HG02981 (cell line): ENCODE measurements at regions not wholly inside any gene's neighbourhood (a gene's known extent, or its start where the extent isn't known, plus 50 kb on each side); places are given as distances from the start of the nearest gene placed in this dataset.
A peak's percentile ranks its signal among the peaks of the same experiment; 100 is the strongest.

Experiments used
- ATAC-seq: cut with Tn5 transposase; IDR thresholded peaks from one replicate; pipeline ENCODE4 v1.9.1; 2021; ENCODE audit warnings: mild to moderate bottlenecking, moderate library complexity; ENCODE audit not compliant: unreplicated experiment

DNA sequence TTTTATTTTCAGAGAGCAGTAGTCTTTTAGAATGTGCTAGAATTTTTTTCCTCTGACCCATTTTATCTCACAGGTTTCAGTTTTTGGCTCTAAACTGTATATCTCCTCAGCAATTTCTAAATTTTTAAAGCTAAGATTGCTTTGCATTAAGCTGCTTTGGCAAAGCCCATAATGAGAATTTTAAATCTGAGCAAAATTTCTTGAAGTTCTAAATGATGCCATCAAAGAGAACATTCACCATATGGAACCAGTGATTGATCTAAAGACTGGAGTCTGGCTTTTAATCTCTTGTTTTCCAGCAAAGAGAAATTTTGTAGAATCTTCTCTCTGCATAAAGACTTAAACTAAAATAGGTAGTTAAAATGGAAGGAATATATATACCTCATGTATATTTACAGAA lies 313.6 kb downstream of the TBC1D32 start:
- no peak for ATAC-seq

DNA sequence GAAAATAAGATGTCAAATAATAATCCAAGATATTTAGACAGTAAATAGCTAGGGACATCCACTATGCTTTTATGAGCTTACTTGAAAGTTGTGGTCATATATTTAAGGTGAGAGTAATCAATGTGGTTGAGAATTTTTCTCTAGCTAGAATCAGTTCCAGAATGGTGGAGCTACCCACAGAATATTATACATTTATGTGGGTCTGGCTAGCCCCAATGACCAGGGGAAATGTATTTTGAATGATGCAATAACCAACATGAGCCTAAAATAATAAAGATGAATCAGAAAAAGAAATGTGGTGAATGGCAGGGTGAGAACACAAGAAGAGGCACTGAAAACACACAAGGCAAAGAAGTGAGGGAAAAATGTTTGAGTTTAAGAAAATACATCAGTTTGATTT lies 325.7 kb downstream of the TBC1D32 start:
- ATAC-seq = no peak

DNA sequence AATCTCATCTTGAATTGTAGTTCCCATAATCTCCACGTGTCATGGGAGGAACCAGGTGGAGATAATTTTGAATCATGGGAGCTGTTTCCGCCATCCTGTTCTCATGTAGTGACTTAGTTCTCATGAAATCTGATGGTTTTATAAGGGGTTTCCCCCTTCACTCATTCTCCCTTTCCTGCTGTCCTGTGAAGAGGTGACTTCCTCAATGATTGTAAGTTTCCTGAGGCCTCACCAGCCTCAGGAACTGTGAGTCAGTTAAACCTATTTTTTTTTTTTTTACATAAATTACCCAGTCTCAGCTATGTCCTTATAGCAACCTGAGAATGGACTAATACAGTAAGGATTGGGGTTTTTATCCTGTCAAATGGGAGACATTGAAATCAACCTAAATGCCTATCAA lies 328.3 kb downstream of the TBC1D32 start:
- no peak for ATAC-seq

DNA sequence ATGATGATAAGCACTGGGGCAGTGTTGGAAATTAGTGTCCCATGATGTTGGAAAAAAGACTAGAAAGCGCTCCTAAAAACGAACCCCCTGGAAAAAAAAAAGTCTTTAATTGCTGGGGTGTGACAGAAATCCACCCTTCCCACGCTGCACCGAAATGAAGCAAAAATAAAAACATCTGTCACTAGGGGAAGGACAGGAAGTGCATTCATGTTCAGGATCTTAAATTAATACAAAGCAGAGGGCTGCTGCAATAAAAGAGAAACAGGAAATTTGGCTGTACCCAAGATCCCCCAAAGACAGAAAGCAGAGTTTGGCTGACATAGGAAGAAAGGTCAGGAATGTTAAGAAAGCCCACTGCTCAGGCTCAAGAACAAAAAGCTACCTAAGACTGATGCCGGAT lies 333.9 kb downstream of the TBC1D32 start:
- ATAC-seq = no peak

DNA sequence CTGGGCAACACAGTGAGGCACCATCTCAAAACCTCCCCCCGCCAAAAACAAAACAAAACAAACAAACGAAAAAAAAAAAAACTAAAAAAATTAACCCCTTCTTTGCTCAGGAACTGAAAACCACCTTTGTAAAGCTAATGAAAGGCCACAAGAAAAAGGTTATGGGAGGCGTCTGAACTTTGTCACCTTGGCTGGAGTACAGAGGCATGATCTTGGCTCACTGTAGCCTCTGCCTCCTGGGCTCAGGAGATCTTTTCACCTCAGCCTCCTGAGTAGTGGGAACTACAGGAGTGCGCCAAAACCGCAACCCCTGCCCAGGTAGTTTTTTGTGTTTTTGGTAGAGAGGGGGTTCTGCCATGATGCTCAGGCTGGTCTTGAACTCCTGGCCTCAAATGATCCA lies 337.9 kb downstream of the TBC1D32 start:
- no peak for ATAC-seq

DNA sequence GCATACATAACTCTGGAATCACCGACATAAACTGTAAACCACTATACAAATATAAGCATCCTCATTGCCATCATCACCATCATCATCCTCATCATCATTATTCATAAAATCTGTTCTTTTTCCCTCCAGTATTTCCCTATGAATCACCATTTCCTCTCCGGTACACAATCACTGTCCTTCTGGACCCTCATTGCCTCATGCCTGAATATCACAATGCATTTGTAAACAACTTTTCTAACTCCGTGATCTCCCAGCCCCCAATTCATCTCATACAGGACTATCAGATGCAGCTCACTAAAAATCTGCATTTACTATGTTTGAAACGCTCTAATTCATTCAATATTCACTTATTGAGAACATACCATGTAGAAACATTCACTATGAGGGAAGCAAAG lies 339.7 kb downstream of the TBC1D32 start:
- ATAC-seq = no peak

DNA sequence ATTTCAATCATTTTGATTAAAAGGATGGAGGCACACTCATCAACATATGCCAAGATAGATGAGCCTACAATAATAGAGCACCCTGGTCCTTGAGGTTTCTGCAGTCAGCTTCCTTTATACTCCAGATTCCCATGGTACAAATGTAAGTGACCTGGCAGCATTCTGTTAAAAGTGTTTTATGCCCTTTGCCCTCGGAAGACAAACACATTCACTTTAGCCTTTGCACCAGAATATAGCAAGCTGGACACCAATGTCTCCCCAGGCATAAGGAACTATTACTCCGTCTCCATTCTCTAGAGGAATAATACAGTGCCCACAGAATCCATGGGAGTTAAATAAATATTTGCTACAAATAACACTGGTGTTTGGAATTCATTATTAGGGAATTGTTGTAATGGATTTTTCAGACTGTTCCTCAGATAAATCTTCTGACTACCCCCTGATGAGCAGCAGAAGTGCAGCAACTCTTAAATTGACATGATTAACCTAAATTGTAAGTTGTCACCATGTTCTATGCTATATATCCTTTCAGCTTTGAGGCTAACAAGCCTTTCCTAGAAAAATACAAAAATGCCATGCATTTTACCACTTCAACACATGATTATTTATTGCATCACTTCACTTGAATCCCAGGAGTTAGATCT lies 340.2 kb downstream of the TBC1D32 start:
- no peak for ATAC-seq

DNA sequence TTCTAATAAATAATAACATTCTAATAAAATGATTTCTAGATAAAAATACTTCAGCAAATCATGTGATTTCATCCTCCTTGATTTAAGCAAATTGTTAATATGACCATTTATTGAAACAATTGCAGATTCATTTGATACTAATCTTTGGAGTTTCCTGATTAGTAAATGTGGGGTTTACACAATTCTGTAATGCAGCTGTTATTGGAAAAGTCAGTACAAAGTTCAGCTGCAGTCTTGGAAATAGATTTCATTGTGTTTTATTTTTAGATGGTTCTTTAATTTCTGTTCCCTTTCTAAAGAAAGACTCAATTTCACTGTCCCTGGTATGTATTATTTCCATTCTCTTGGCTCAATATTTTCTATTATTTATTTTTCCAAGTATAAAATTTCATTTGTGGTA lies 342.0 kb downstream of the TBC1D32 start:
- ATAC-seq = no peak

DNA sequence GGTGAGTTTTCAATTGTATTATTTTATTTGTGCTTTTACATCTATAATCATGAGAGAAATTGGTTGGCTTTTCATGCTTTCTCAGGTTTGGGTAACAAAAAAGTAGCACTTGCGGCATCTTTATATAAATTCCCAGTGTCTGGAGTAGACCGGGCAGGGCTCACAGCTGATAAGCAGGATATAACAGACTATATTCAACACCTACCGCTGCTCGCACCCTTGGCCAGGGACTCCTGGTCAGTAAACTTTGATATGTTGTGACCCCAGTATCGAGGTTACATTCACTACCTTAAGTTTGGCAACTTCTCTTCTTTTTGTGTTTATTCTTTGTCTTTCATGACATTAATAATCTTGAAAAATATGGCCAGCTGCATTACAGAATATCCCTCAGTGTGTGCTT lies 343.4 kb downstream of the TBC1D32 start:
- ATAC-seq = no peak

DNA sequence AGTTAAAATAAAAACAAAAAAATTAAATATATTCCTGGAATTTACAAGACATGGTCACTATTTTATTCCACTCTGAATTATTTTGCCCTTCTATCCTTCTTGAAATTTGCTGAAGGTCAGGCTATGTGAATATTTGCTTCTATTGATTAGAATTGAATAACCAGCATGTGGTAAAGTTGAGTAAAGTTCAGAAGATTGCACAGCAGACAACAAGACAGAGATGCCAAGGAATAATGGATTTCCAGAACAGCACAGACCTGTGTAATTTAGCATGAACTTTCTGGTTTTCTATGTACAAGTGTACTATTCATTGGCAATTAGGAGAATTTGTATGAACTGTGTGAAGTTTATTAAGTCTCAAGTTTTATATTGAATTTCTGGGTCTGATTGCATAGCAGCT lies 352.4 kb downstream of the TBC1D32 start:
- ATAC-seq = no peak

DNA sequence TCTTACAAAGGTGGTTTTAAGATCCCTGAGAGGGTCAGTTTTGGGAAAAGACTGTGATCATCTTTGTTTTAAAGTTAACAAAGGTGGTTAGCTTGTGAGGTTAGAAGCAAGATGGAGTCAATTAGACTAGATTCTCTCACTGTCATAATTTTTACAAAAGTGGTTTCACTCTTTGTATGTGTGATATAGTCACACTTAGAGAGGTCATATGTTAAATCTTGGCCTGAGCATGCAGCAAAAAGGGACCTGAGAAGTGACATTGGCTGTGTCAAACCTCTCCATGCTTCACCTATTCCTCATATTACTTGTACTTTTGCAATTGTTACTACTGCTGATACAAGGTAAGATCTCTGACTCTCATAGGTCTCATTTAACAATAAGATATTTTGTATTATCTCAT lies 368.0 kb downstream of the TBC1D32 start:
- ATAC-seq = peak; percentile 30

DNA sequence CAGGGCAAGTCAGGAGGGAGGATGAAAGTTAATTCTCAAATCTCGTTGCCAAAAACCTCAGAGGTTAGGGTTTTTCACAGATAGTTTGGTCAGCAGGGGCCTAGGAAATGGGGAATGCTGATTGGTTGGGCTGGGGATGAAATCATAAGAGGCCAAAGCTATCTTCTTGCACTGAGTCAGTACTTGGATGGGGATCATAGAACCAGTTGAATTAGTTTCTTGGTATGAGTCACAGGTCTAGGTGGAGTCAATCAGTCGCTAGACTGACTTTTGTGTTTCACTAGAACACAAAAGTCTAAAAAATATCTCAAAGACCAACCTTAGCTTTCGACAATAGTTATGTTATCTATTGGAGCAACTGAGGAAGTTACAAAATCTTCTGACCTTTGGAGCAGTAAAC lies 368.5 kb downstream of the TBC1D32 start:
- peak; percentile 69 for ATAC-seq

DNA sequence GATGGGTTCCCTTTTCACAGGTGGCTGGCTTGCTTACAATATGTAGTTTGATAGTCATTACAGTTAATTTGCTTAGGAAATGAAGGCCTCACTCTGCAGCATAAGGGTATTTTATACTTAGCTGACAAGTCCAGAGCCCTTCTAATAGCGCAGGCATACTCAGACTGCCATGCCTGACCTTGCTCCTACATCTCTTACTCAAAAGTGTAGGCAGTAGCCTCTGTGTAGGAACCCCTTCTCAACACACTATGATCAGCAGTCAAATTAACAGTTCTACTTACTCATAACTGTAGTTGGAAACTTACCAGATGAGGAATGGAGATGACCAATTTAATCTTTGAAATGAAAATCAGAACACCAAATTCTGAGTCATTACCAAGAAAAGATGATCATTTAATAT lies 373.5 kb downstream of the TBC1D32 start:
- no peak for ATAC-seq

DNA sequence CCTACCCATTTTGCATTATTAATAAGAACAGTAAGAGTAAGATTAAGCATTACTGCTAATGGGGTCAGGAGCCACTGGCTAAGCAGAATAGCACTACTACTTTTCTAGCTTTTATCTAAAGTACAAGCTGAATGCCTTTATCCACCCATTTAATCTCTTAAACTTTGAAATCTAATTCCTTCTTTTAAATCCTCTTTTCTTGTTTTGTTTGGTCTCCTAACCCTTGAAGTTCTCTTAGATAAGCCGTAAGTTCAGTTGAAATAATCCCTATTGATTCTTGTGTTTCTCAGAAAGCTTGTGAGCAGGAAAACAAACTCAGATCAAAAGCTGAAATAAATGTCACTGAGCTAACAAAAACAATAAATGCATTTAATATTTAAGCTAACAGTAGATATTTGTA lies 380.2 kb downstream of the TBC1D32 start:
- ATAC-seq = no peak

DNA sequence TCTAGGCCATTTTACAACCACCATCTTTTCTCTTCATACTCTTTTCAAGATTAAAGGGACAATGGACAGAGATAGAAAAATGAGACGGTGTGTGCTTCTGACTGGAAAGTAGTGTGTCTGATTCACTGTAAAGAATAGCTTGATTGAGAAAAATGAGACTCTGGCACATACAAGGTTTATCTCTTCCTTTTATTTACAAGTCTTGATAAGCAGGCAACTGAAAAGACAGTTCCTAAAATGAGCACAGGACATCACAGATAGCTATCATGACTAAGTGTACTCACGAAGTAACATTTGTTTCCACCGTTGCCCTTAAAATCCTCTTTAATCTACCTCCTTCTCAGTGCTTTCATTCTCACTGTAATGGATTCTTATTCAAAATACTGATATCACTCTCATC lies 383.0 kb downstream of the TBC1D32 start:
- ATAC-seq = no peak

DNA sequence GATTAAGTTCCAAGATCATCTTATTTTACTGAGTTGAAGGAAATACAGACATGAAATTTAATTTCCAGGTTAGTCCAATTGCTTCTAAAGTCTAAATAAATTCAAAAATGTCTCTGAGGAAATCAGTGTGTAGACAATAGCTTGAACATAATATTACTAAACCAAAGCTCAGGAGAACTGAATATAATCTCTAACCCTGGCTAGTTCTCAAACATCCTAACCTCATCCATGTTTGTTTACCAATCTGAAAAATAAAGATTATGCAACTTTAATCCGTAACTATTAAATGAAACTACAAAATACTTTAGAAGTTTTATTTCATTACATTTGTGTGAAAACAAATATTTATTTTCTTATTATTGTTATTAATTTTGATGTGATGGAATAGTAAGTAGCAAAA lies 387.2 kb downstream of the TBC1D32 start:
- ATAC-seq = no peak

DNA sequence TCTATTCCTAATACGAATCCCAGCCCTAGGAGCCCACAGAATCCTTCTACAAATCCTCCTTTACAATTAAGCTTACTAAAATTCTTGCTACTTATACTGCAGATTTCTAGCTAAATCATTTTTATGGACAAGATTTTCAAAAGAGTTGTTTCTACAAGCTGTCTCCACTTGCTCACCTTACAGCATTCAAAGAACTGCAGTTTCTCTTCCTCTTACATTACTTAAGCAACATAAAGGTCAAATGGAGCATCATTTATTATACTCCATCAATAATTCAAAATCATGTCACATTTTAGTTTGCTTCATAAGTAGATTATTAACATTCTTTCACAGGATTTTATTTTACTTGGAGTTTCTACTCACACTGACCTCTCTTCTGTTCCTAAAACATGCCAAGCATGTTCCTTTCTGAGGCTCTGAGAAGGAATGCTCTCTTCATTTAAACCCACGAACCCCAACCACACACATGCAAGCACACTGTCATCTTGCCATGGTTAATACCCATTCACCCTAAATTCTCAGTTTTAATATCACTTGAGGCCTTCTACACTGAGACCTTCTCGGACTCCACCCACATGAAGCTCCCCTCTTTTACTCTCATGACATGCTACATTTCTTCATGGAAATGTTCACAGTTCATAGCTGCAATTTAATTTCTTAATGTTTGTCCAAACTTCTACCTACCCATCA lies 388.2 kb downstream of the TBC1D32 start:
- ATAC-seq = peak; percentile 79

DNA sequence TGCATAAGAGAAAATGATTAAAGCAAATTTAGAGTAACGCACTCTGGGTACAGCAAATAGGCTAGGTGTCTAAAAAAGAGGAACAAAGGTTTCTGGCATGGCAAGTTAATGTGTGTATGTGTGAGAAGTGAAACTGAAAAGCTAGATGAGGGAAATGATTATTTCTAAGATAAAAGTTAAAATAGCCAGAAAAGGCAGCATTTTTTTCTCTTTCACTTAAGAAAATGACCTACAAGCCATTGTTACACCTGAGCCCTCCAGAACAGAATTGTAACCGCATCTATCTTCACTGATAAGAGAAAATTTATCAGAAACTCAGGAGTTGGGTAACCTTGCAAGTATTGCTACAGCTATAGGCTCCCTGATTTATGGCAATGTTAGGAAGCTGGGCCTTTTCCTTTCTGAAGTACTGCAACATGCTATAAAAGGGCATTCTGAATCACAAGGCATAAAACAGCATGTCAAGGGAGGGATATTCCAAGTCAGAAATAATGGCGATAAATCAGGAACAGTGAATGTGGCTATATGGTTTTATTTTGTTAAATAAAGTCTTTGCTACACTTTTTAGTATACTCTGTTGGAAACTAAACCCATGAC lies 395.3 kb downstream of the TBC1D32 start:
- ATAC-seq = peak; percentile 96

DNA sequence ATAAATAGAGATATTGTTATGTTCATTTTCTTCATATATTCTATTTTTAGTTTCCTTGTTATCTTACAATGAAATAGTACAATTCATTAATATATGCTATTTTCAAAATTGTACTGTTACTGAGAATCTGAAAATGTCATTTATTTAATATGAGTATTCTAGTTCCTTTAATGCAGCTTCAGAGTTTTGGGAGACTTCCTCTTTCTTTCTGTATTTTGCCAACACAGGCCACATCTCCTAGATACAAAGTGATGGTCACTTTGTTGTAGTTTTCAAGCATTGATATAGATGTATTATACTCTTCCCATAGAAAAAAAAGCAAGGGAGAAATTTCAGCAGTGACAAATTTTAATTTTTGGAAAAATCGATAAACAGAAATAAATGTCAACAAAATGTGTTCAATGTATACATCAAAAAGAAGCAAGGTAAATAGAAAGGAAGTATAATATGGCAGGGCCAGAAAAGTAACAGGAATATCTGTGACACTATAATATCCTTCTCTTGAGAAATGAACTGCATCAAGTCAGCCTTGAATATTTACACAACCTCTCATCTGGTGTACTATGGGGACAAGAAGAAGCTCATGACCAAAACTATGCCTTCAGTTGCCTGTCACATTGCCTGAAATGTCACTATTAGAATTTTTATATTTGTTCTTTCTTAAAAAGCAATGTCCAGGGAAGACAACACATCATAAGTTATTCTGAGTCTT lies 396.0 kb downstream of the TBC1D32 start:
- peak; percentile 28 for ATAC-seq

DNA sequence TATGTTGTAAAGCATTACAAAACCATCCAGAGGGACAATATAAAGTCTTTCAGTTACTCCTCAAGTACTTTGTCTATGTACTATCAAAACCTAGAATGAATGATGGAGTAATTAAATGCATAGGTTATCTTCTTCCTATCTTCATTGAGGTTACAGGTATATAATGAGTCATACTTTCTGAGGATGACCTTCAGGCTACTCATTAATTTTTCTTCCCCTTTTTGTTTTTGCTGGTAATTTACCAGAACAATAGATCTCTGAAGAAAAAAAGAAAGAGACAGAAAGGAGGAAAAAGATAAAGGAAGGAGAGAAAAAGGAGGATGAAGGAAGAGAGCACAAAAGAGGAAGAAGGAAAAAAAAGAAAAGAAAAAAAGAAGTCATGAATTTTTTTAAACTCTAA lies 398.4 kb downstream of the TBC1D32 start:
- ATAC-seq = peak; percentile 46

DNA sequence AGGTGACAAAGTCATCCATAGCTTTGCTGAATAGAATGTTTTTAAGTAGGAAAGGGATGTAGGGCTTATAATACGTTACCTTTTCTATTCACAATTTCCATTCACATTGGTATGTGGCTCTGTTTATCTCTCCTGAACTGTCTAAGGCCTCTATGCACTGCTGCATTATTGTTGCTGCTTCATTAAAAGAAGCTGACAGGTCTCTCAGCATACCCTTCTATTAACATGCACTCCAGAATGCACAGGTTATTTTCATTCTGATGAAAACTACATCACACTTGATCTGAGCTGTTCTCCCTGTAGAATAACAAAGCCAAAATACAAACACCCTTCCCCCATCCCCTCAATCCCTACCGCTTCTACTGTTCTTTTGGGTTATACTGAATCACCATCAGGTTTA lies 399.3 kb downstream of the TBC1D32 start:
- no peak for ATAC-seq
